Cardiac fibroblast (primary cell): ENCODE measurements at regions not wholly inside any gene's neighbourhood (a gene's known extent, or its start where the extent isn't known, plus 50 kb on each side); places are given as distances from the start of the nearest gene placed in this dataset.

Experiments
- DNase-seq, 2 donors: peaks; one replicate each; pipeline versions ENCODE4 v3.0.0 to v3.0.0-alpha.2; 2010; ENCODE audit warnings: low read depth in 2 of 2
- H3K4me3 ChIP-seq, 2 donors: replicated peaks in 1 of 2; 1 replicate in 1 of 2; 2 replicates in 1 of 2; pipeline ENCODE4 v1.5.1; 2011; ENCODE audit warnings: low read depth in 2 of 2, low read length in 2 of 2, mild to moderate bottlenecking in 2 of 2, moderate library complexity in 1 of 2
- TF ChIP-seq, protein P1 (sequence below): IDR thresholded peaks from one replicate; pipeline ENCODE4 v1.5.1; 2011; ENCODE audit warnings: low read depth, mild to moderate bottlenecking, low read length, inconsistent platforms

GRCh38 chr16:17992416-17992815 lies 344.1 kb downstream of the NPIPA8 start:
- no peak for DNase-seq
- TF ChIP-seq, protein P1, sequence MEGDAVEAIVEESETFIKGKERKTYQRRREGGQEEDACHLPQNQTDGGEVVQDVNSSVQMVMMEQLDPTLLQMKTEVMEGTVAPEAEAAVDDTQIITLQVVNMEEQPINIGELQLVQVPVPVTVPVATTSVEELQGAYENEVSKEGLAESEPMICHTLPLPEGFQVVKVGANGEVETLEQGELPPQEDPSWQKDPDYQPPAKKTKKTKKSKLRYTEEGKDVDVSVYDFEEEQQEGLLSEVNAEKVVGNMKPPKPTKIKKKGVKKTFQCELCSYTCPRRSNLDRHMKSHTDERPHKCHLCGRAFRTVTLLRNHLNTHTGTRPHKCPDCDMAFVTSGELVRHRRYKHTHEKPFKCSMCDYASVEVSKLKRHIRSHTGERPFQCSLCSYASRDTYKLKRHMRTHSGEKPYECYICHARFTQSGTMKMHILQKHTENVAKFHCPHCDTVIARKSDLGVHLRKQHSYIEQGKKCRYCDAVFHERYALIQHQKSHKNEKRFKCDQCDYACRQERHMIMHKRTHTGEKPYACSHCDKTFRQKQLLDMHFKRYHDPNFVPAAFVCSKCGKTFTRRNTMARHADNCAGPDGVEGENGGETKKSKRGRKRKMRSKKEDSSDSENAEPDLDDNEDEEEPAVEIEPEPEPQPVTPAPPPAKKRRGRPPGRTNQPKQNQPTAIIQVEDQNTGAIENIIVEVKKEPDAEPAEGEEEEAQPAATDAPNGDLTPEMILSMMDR, result no peak
- H3K4me3 ChIP-seq, result no peak overlapping the region

DNA sequence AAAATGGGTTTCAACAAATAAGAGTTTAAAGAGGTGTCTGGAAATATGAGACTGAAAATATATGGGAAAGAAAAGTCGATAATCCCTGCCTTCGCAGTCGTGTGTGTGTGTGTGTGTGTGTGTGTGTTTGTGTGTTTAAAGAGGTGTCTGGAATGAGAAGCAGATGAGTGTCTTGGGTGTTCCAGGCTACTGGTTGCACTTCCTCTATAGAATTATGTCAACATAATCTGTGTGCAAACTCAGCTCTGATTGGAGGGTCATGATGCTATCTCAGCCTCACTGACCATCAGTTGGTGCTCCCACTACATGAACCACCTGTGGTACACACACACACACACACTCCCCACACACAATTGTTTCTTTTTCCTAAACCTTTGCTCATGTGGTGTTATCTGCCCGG lies 347.3 kb downstream of the NPIPA8 start:
- no peak overlapping the region for H3K4me3 ChIP-seq
- no peak for DNase-seq
- TF ChIP-seq, protein P1, result no peak

- TF ChIP-seq, protein P1, result no peak
- no peak for DNase-seq
- no peak overlapping the region for H3K4me3 ChIP-seq
Observed at GRCh38 chr16:17988839-17989238, 347.7 kb downstream of the NPIPA8 start.

DNA sequence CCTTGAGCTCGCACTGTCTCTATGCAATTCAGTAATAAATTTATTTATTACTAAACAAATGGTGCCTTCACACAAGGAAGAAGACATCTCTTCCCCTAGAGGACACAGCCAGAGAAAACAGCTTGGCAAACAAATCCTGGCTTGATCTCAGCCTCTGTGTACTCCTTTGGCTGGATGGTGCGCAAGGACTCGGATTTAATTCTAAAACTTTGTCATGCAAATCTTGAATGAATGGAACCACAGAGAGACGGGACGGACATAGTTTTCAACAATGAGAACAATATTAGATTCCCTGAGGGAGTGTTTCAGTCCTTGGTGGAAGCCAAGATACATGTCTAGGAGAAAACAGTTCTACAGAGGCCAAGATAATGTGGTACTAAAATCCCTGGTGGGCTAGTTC lies 349.5 kb downstream of the NPIPA8 start:
- TF ChIP-seq, protein P1, result no peak
- no peak overlapping the region for H3K4me3 ChIP-seq
- no peak for DNase-seq

- DNase-seq, result no peak
- H3K4me3 ChIP-seq, result no peak overlapping the region
- TF ChIP-seq, protein P1, result no peak
Observed at GRCh38 chr16:17984810-17985209, 351.7 kb downstream of the NPIPA8 start.

DNA sequence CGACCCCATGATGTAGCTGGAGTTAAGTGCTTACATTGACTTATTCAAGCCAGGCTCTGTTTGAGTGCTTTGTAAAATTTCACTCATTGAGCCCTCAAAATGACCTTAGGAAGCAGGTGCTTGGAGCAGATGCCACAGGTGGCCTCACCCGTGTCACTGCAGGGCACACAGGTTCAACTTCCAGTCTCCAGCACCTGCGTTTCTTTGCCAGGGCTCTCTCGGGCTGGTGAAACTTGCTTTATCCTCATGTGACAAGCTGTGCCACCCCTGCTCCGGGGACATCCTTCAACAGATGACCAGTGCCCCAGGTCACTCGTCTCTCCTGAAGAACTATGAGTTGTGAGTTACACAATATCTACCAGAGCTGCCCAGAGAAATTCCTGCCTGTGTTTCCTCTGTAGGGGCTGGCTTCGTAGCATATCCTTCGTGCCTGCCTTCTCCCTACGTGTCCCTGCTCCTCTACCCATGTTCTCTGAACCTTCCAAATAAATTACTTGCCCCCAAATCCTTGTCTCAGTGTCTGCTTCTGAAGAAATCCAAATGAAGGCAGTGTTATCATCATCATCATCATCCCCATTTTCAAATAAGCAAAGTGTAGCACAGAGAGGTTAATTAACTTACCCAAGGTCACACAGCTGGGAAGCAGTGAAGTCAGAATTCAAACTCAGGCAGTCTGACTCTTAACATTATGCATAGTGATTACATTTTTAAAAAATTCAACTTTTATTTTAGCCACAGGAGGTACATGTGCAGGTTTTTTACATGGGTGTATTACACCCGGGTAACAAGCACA lies 352.5 kb downstream of the NPIPA8 start:
- TF ChIP-seq, protein P1, result no peak
- DNase-seq, result no peak
- no peak overlapping the region for H3K4me3 ChIP-seq

GRCh38 chr16:17983114-17983513 lies 353.4 kb downstream of the NPIPA8 start:
- TF ChIP-seq, protein P1, result no peak
- DNase-seq, result no peak
- no peak overlapping the region for H3K4me3 ChIP-seq
